HG02870 (cell line): ENCODE measurements at regions not wholly inside any gene's neighbourhood (a gene's known extent, or its start where the extent isn't known, plus 50 kb on each side); places are given as distances from the start of the nearest gene placed in this dataset.
"Not testable (repeated sequence)": the region's sequence is repeated elsewhere in the genome, so short reads cannot be mapped to it uniquely, and the experiment has no call there.

Experiments used
- ATAC-seq: cut with Tn5 transposase; IDR thresholded peaks from one replicate; pipeline ENCODE4 v1.9.1; 2021; ENCODE audit warnings: mild to moderate bottlenecking, moderate library complexity; ENCODE audit not compliant: unreplicated experiment

DNA sequence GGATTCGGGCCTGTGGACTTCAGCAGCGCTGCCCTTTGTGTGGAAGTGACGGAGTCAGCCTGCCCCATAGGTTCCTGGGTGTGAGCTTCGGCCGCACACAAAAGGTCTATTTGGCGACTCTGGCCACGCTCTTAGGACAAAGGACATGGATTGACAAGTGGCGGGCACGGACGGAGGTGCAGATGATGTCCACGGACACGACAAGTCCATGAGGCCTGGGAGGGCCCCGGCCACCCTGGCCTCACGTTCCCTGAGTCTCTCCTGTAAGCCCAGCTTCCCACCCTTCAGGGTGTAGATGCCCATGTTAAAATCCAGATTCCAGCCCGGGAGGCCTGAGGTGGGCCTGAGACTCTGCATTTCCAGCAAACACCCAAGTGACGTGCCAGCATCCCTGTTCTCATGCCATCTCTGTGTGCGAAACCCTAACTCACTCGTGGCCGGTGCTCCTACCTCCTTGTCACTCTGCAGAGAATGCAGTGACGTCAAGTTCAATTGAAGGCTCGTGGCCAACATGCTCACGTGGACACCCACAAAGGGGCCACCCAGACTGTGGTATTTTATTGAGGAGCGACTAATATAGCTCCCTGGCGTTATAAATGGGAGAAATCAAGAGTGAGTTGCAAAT, 111.7 kb downstream of the RTP5 start:
- ATAC-seq = no peak

DNA sequence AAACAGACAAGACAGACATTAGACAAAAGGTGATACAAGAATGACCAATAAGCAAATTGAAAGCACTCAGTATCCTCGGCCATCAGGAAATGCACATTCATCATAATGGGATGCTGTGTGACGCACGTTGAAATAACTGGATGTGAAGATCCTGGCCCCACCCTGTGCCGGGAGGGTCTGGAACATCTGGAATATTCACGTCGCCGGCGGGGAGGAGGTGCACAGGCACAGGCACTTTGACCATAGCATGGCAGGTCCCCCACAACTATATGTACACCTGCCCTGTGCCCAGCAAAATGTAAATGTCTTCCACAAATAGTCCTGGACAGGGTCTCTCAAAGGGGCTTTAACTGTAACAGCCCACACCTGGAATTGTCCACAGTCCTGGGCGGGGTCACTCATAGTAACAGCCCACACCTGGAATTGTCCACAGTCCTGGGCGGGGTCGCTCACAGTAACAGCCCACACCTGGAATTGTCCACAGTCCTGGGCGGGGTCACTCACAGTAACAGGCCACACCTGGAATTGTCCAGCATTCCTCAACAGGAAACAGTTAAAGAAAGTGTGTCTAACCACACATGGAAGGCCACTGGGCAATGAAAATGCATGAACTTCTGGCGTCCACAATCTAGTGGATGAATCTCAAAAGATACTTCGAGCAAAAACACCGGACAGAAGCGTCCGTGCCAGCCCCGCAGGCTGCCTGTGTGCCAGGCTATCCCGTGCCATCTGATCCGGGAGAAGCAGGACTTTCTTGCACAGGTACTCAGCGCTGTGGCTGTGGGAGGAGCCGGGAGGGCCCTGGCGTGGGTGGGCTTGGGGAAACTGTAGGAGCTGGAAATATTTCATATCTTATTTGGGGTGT, 113.4 kb downstream of the RTP5 start:
- ATAC-seq = no peak

DNA sequence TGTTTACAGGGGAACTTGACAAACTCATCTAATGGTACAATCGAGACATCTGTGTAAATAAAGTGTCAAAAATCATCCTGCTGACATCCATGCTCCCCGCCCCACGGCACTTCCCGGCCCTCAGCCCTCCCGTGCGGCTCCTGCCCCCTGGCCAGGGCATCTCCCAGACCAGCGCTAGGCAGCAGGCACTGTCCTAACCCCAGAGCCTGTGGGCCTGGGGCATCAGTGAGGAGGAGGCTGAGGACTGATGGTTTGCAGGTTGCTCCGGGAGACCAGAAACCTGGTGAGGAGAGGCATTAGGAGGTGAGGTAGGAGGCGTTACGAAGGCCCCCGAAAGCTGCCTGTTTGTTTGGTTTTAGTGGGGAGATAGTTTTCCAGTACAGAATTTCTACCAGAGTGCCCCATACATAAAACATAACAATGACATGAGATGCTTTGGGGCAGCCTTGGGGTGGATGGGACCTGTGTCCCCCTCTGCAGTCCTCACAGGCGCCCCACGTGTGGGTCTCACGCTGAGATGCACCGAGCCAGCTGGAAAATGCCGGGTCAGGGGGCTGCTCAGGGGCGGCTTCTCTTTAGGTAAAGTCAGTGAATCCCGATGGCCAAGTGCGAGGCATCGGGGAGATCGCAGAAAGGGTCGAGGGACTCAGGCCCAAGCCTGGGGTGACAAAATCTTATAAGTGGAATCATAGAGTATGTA, 114.2 kb downstream of the RTP5 start:
- no peak for ATAC-seq

DNA sequence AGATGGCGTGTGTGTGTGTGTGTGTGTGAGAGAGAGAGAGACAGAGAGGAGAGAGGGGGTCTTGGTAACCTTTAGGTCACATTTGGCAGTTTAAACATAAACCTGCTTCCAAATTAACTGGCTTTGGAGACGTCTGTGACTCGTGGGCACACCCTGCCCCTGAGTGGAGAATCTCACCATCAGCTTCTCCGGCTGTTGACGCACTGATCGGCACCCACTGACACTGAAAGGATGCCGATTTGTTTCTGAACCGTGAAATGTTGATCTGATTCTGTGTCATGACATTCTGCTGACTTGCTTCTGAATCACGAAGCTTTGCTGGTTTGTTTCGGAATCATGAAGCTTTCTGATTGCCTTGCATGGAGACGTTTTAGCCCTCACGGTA, 114.7 kb downstream of the RTP5 start:
- ATAC-seq = no peak

DNA sequence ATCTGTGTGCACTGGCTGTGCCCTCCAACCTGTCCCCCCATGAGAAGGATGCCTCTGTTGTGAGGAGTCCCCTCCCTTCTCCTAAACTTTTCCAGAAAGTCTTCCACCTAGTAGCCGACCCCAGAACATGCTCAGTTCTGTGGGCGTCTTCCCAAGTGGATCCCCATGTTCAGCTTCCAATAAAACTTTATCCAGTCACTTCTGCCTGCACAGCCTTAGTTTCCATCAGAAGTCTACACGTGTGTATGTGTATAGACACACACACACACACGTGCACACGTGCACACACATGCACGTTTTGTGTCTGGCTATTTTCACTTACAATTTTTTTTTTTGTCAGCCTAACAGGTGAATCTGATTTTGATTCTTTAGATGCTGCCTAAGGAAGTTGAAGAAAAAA, 115.1 kb downstream of the RTP5 start:
- no peak for ATAC-seq

DNA sequence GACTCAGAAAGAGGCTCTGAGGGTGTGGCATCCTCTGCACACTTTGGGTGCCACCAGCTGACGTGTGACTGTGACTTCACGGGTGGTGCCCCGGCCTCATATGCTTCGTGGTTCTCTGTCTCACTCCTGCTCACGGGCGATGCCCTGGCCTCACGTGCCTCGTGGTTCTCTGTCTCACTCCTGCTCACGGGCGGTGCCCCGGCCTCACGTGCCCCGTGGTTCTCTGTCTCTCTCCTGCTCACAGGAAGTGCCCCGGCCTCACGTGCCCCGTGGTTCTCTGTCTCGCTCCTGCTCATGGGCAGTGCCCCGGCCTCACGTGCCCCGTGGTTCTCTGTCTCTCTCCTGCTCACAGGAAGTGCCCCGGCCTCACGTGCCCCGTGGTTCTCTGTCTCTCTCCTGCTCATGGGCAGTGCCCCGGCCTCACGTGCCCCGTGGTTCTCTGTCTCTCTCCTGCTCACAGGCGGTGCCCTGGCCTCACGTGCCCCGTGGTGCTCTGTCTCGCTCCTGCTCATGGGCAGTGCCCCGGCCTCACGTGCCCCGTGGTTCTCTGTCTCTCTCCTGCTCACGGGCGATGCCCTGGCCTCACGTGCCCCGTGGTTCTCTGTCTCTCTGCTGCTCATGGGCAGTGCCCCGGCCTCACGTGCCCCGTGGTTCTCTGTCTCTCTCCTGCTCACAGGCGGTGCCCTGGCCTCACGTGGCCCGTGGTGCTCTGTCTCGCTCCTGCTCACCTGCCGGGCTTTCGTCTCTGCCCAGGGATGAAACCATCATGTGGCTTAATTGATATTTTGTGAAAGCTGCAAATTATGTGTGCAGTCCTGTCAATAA, 115.8 kb downstream of the RTP5 start:
- not testable (repeated sequence) for ATAC-seq

DNA sequence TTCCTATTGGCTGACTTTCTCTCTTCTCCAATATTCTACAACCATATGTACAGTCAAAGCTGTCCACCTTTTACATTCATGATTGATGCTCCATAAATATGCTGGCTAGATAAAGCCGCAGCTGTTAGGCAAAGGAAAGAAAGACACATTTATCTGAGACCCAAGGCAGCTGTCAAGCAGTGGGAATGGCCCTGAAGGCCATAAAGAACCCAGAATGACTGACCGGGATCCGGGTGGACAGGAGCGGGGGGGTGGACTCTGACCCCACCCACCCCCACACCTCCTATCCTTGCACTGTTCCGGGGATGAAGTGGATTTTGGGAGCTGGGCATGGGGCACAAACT, 116.4 kb downstream of the RTP5 start:
- no peak for ATAC-seq

DNA sequence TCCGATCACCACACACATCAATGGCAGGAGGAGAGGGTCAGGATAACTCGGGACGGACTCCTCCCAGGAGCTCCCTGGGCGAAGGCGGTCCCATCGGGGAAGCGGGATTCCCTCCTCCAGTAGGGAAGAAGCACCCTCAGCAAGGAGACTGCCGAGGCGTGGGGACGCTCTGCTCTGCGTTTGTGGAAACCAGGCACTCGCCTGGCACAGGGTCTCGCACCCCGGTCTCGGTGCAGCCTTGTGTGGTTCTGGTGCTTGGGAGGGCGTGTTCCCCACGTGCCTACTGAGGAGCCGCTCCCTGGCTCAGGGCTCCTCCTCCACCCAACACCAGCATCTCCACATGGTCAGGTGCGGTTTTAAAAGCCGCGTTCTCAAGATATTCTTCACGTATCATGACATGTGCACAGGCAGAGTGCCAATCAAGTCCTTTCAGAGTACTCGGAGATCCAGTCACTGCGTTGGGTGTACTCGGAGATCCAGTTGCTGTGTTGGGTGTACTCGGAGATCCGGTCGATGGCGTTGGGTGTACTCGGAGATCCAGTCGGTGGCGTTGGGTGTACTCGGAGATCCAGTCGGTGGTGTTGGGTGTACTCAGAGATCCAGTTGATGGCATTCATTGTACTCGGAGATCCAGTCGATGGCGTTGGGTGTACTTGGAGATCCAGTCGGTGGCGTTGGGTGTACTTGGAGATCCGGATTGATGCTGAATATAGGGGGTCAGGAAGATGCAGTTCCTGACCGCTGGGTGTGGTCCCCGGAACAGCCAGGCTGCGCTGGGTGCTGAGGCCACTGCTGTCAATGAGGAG, 117.5 kb downstream of the RTP5 start:
- no peak for ATAC-seq

DNA sequence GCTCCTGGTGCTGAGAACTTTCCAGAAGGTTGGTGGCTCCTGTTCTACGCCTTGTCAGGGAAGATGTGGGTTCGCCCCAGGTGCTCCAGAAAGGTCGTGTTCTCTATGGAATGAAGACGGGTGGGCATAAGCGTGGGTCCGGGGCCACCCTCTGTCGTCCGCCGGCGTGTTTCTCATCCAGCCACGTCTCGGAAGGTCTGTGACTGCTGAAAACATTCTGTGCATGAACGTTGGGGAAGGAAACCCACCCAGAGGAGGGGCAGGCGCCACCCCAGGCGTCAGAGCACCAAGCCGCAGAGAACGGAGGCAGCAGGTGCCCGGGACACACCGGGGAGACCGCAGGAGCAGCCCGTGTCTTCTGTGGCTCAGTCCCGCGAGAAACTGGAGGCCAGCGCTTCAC, 118.2 kb downstream of the RTP5 start:
- ATAC-seq = no peak

DNA sequence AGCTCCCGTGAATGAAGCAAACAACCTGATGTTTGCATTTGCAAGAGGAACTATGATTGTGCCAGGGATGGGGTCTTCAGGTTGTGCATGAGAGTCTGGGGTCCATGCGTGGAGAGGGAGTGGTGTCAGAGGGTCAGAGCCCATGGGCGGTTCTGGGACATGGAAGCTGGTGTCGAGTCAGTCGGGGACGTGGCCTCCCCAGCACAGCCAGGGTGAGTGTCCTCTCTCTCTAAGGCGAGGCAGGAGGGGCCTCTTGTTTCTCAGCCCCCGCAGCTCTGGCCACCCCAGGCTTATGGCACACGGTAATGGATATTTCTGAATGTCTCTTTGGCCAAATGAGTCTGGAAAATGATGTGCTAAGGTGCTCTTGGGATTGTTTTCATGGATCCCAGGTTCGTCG, 118.6 kb downstream of the RTP5 start:
- ATAC-seq = no peak

DNA sequence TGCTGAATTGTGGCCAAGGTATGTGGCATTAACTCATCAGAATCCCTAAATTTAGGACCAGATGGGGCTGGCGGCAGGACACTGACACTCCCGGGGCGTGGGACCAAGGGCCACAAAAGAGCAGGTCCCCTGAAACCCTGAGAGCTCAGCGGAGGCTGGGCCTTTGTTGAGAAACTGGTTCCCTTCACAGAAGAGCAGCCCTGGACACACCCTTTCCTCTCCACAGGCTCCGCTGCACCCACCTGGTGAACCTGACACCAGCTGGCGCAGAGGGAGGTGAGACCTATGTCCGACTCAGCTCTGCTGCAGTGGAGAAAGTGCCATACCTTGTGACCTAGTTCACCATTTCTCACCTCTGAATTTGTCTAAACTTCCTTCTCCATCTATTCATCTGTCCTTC, 119.5 kb downstream of the RTP5 start:
- ATAC-seq = no peak

DNA sequence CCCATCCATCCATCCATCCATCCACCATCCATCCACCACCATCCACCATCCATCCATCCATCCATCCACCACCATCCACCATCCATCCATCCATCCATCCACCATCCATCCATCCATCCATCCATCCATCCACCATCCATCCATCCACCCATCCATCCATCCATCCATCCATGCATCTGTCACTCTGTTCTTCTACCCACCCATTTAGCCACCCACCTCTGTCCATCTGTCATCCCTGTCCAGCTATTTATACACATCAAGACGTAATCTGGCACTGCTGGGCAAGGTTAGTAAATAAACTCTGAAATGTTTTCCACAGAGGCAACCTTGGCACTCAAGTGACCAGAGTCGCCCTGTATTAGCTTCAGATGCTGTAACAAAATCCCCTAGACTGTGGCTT, 120.9 kb downstream of the RTP5 start:
- ATAC-seq = no peak

DNA sequence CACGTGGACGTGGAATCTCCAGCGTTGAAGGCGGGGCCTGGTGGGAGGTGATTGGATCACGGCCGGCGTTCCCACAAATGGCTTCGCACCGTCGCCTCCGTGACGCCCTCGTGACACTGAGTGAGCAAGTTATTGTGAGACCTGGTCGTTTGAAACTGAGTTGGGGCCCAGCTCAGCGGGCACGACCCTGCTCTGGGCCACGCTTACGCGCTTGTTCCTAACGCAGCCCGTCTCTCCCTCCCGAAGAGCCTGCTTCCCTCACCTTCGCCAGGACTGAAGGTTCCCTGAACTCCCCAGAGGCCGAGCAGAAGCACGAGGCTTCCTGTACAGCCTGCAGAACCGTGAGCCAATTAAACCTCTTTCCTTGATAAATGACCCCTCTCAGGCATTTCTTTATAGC, 121.8 kb downstream of the RTP5 start:
- ATAC-seq = no peak

DNA sequence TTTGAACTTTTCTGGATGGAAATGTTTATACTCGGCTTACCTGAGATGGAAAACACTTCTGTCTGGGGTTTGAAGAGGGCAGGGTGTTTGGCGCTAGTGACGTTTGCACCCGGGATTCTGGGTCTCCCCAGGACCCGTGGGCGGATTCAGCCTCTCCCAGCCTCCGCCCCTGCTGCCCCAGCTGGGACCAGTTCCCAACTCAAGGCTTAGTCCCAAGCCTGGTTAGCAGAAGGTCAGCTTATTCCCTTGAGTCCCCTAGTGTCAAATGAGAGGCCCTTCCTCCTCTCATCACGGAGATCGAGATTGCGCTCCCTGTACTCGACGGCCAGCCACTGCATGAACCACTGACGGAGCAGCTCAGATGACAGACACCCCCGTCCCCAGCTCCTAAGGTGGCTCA, 123.2 kb downstream of the RTP5 start:
- ATAC-seq = no peak

DNA sequence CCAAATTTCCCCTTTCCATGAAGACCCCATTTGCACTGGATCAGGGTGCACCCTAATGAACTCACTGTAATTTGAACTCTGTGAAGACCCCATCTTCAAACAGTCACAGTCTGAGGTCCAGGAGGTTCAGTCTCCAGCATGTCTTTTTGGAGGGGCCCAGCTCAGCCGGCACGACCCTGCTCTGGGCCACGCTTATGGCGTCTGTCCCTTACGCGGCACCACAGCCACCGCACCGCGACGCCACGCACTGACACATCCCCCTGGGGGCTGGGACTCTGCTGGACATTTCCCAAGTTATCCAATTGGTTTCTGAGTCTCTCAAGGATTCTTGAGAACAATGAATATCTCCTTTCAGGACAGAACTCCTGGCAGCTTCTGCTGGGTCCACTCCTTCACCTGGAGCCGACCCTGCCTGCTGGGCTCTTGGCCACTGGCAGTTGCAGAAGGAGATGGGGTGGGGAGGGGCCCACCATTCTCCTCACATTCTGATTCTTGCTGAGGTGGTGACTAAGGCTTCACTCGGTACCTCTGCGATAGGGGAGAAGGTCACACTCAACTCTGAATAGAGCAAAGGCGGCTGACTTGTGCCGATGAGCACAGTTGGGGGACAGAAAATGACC, 124.0 kb downstream of the RTP5 start:
- no peak for ATAC-seq

DNA sequence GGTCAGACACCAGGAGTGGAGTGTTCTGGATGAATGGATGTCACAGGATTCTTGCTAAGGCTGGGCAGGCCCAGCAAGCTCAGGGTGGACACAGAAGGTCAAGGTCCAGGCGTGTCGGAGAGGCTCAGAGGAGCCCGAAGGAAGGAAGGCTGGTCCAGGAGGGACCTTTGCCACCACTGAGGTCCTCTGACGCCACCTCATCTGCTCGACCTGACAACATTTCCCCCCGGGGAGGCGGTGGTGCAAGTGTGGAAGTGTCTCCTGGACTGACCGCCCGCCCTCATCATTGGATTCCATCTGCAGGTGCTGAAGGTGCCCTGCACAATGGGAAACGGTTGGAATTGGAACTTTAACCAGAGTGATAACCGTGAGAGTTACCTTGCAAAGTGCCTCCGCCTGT, 124.6 kb downstream of the RTP5 start:
- no peak for ATAC-seq

DNA sequence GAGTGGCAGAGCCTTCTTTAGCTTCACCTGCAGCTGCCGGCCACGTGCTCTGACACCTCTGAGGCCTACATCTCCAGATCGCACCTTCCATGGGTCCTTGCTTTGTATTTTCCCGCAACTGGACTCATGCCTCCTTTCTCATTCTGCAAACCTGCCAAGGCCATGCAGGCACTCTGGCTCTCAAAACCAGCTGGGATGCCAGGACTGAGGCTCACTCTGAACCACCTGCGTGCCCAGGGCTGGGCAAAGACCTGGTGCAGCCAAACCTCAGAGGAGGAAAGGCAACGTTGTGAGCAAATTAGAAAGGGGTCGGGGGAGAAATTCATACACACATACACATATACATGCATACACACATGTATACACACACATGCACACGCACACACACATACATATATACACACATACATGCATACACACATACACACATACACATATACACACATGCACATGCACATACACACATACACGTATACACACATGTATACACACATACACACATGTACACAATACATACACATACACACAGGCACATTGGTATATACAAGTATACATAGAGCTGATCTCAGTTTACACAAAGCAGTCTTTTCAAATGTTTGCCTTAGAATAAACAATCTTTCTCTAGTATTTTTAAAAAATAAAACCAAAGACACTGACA, 125.2 kb downstream of the RTP5 start:
- no peak for ATAC-seq

DNA sequence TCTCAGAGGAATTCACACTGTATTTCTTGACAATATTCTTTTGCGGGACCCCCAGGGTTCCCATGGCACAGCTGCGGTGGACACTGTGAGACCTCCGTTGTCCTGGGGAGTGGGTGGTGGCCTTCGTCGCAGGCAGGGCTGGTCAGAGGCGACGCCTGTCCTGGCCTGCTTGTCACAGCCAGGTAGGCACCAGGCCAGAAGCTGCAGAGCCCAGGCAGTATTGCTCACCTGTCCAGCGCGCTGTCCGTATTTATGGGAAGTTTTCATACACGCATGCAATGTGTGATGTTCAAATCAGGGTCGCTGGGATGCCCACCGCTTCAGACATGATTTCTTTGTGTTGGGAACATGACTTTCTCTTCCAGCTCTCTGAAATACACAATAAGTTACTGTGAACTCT, 126.6 kb downstream of the RTP5 start:
- no peak for ATAC-seq

DNA sequence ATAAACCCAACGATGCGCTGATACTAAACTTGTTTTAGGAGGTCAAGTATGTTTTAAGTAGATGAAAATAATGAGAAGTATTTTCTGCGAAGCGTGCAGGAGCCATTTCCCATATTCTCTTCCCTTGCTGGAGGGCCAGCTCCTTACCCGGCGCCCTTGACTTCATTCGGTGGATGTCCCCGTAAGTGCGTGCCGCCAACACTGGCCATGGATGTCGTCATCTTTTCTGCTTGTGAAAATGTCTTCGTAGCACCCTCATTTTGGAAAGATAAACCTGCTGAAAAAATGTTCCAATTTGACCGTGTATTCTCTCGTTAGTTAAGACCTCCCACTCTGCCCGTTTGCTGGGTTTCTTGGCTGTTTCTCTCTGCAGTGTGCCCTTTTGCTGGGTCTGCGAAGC, 127.5 kb downstream of the RTP5 start:
- no peak for ATAC-seq

DNA sequence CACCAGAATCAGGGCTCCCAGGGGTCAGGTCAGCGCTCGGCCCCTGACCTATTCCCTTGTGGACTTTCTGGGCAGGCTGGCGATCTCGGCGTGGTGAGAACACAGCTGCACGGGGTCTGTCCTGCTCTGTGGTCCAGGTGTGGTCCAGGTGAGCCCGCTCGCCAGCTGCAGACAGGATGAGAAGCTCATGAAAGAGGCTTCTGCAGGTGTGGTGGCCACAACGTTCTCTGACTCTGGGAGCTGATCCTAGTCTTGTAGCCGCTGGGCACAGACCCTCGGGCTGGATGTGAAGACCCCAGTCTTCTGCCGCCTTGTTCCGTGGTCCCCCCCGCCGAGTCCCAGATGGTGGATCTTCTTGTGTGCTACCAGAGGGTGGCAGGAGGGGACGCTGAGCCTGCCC, 129.7 kb downstream of the RTP5 start:
- no peak for ATAC-seq
